OCI-LY3 (cell line): ENCODE measurements at regions not wholly inside any gene's neighbourhood (a gene's known extent, or its start where the extent isn't known, plus 50 kb on each side); places are given as distances from the start of the nearest gene placed in this dataset.

Experiments used
- H2AFZ ChIP-seq: fragments of 200-600, 300-600 bp; shearing (Covaris generic); 2 replicates; pipeline ENCODE4 v1.6.0; 2014; ENCODE audit warnings: antibody characterized with exemption, low read depth, low read length
- H3K27ac ChIP-seq: fragments of 200-600, 300-600 bp; sonication (generic); 2 replicates; pipeline ENCODE4 v1.5.1; 2014; ENCODE audit warnings: mild to moderate bottlenecking, low read length, moderate library complexity, mixed read lengths
- H3K27me3 ChIP-seq: fragments of 200-600, 300-600 bp; sonication (generic); 2 replicates; pipeline ENCODE4 v1.6.1; 2014; ENCODE audit warnings: low read depth, low read length, mixed read lengths
- H3K36me3 ChIP-seq: fragments of 200-600, 300-600 bp; sonication (generic); replicated peaks from 2 replicates; pipeline ENCODE3; 2014; ENCODE audit warnings: low read depth, low read length, mixed read lengths
- H3K4me1 ChIP-seq: fragments of 300-600, 200-600 bp; sonication (generic); 2 replicates; pipeline ENCODE4 v1.6.1; 2014; ENCODE audit warnings: low read length, mixed read lengths
- H3K4me2 ChIP-seq: fragments of 200-600, 300-600 bp; sonication (generic); 2 replicates; pipeline ENCODE4 v1.6.1; 2014; ENCODE audit warnings: low read length, mixed read lengths
- H3K4me3 ChIP-seq: fragments of 300-600, 200-600 bp; sonication (generic); 2 replicates; pipeline ENCODE4 v1.5.1; 2014; ENCODE audit warnings: antibody characterized with exemption, mild to moderate bottlenecking, low read length, moderate library complexity
- H3K79me2 ChIP-seq: fragments of 300-600, 200-600 bp; shearing (Covaris generic); 2 replicates; pipeline ENCODE4 v1.6.1; 2014; ENCODE audit warnings: mild to moderate bottlenecking, low read length, mixed read lengths
- H3K9ac ChIP-seq: fragments of 300-600, 200-600 bp; shearing (Covaris generic); 2 replicates; pipeline ENCODE4 v1.6.0; 2014; ENCODE audit warnings: mild to moderate bottlenecking, low read length, moderate library complexity
- H3K9me3 ChIP-seq: fragments of 200-600, 300-600 bp; shearing (Covaris generic); 2 replicates; pipeline ENCODE4 v1.6.1; 2014; ENCODE audit warnings: low read length, mixed read lengths; ENCODE audit not compliant: insufficient read depth
- H4K20me1 ChIP-seq: fragments of 200-600, 300-600 bp; sonication (generic); 2 replicates; pipeline ENCODE4 v1.6.1; 2016; ENCODE audit warnings: low read length, mixed read lengths; ENCODE audit not compliant: insufficient read depth
- EZH2phosphoT487 ChIP-seq: fragments of 200-600 bp; shearing (Covaris generic); IDR thresholded peaks from 2 replicates; pipeline ENCODE4 v1.6.1; 2018; ENCODE audit warnings: antibody characterized with exemption, mixed run types, low read depth
- TF ChIP-seq, protein P1 (sequence below): fragments of 200-600, 300-600 bp; sonication (generic); IDR thresholded peaks from 2 replicates; pipeline ENCODE4 v1.5.1; 2014; ENCODE audit warnings: antibody characterized with exemption, low read length, low read depth

DNA sequence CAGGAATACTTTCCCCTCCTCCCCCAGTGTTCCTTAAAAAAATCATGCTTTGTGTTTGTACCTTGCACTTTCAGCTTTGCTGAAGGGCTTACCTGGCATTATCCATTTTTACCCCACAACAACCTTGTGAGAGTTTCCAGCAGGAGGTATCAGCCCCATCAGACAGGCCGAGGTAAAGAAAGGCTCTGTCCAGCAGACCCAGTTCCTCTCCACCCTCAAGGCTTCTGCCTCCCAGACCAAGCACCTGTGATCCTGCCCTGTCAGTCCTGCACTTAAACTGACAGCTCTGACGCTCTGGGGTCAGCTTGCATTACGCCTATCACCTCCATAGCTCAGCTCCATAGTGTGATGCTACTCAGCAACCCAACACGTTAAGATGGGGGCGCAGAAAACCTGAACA, 803.1 kb downstream of the UQCRFS1 start:
- Histone ChIP-seq H4K20me1 (no peaks in the 10 kb centered on the region), H3K36me3 (no peaks in the 10 kb centered on the region), H3K27me3 (peaks cover 11% of the 10 kb centered on the region; the same call in 1 of the 2 replicates), H3K4me1 (no peaks in the 10 kb centered on the region), H3K79me2 (no peaks in the 10 kb centered on the region), H2AFZ (no peak overlapping the region), H3K9me3 (no peaks in the 10 kb centered on the region), H3K9ac (no peak overlapping the region), H3K27ac (no peak overlapping the region), H3K4me3 (no peak overlapping the region), H3K4me2 (no peak overlapping the region)
- TF ChIP-seq, protein P1, sequence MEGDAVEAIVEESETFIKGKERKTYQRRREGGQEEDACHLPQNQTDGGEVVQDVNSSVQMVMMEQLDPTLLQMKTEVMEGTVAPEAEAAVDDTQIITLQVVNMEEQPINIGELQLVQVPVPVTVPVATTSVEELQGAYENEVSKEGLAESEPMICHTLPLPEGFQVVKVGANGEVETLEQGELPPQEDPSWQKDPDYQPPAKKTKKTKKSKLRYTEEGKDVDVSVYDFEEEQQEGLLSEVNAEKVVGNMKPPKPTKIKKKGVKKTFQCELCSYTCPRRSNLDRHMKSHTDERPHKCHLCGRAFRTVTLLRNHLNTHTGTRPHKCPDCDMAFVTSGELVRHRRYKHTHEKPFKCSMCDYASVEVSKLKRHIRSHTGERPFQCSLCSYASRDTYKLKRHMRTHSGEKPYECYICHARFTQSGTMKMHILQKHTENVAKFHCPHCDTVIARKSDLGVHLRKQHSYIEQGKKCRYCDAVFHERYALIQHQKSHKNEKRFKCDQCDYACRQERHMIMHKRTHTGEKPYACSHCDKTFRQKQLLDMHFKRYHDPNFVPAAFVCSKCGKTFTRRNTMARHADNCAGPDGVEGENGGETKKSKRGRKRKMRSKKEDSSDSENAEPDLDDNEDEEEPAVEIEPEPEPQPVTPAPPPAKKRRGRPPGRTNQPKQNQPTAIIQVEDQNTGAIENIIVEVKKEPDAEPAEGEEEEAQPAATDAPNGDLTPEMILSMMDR, result no peak
- no peak for TF ChIP-seq EZH2phosphoT487

DNA sequence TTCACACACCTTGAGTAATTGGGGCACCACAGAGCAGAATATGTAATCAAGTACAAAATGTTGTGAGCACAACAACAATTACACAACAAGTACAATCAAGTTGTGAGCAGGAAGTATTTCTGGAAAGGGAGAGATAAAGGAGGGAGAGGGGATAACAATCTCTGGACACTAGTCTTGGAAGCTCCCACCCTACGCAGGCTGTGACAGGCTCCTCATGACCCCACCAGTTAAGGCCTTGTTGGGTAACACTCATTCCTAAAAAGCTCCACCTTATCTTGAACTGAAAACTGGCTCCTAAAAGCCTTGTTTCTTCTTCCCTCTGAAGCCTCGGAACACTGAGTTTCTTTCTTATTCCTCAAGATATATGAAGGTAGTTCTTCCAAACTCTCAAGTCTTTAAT, 806.0 kb downstream of the UQCRFS1 start:
- Histone ChIP-seq H3K9me3 (no peaks in the 10 kb centered on the region), H2AFZ (no peak overlapping the region), H3K27ac (no peak overlapping the region), H3K79me2 (no peaks in the 10 kb centered on the region), H3K4me3 (no peak overlapping the region), H3K4me1 (no peaks in the 10 kb centered on the region), H3K36me3 (no peaks in the 10 kb centered on the region), H4K20me1 (no peaks in the 10 kb centered on the region), H3K4me2 (no peak overlapping the region), H3K27me3 (no peaks in the 10 kb centered on the region), H3K9ac (no peak overlapping the region)
- TF ChIP-seq EZH2phosphoT487, result no peak
- TF ChIP-seq, protein P1, result no peak

DNA sequence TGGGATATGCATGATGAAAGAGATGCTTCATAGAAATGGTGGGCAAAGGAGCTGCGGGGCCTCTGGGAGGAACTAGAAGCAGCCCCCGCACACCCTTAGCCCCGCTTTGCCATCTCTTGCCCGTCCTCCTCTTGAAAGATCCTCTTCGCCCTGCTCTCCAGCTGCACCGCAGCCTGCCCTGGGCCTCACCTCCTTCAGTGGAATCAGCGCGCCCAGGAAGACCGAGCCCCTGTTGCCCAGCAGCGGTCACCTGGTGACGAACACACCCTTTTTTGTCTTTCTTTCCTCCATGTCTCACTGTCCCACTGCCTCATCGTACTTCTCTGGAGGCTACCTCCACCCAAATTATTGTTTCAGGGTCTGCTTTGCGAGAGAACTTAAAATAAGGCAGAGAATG, 807.6 kb downstream of the UQCRFS1 start:
- Histone ChIP-seq H3K9me3 (no peaks in the 10 kb centered on the region), H2AFZ (no peak overlapping the region), H3K9ac (no peak overlapping the region), H3K4me1 (no peaks in the 10 kb centered on the region), H3K4me2 (no peak overlapping the region), H4K20me1 (no peaks in the 10 kb centered on the region), H3K79me2 (no peaks in the 10 kb centered on the region), H3K27me3 (no peaks in the 10 kb centered on the region), H3K27ac (no peak overlapping the region), H3K4me3 (no peak overlapping the region), H3K36me3 (no peaks in the 10 kb centered on the region)
- no peak for TF ChIP-seq EZH2phosphoT487
- TF ChIP-seq, protein P1, result no peak

DNA sequence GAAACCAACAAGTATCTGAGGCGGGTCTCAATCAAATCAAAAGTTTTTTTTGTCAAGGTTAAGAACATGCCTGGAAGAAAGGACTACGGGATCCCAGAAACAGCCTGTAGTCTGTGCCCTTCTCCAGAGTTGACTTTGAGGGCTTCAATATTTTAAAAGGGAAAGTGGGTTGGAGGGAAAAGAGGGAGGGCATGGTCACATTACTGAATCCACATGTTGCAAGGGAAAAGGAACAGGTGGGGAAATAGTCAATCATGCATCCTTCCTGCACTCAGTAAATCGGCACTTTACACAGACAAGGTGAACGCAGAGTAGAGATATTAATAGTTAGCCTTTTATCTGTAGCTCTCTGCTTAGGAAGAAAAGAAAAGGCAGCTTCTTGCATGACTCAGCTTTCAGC, 808.5 kb downstream of the UQCRFS1 start:
- no peak overlapping the region for H3K4me2 ChIP-seq

More for the DNA sequence above, 808.5 kb downstream of the UQCRFS1 start:
- Histone ChIP-seq H3K9me3 (no peaks in the 10 kb centered on the region), H3K27ac (no peak overlapping the region), H3K27me3 (no peaks in the 10 kb centered on the region), H4K20me1 (no peaks in the 10 kb centered on the region), H3K4me1 (no peaks in the 10 kb centered on the region), H3K36me3 (no peaks in the 10 kb centered on the region), H2AFZ (no peak overlapping the region), H3K4me3 (no peak overlapping the region), H3K9ac (no peak overlapping the region), H3K79me2 (no peaks in the 10 kb centered on the region)
- TF ChIP-seq, protein P1, result no peak
- no peak for TF ChIP-seq EZH2phosphoT487
